Prostate gland (tissue), 2 donors: ENCODE measurements at regions not wholly inside any gene's neighbourhood (a gene's known extent, or its start where the extent isn't known, plus 50 kb on each side); places are given as distances from the start of the nearest gene placed in this dataset.

Experiments used
- CTCF ChIP-seq, 4 experiments: fragments of 200-600 bp in 2 of 4; fragments of 450-650 bp in 2 of 4; sonication (generic) in 2 of 4; IDR thresholded peaks; 1 replicate in 3 of 4; 2 replicates in 1 of 4; pipeline ENCODE4 v1.5.1; 2016 to 2019; ENCODE audit warnings: antibody characterized with exemption in 4 of 4, mild to moderate bottlenecking in 2 of 4, moderate library complexity in 2 of 4
- POLR2A ChIP-seq: fragments of 450-650 bp; IDR thresholded peaks from one replicate; pipeline ENCODE4 v1.6.1; 2016; ENCODE audit warnings: antibody characterized with exemption, mild to moderate bottlenecking
- POLR2AphosphoS5 ChIP-seq: sonication (generic); formaldehyde crosslinking; IDR thresholded peaks from one replicate; pipeline ENCODE4 v1.6.1; 2017; ENCODE audit warnings: antibody characterized with exemption

- no peak for TF ChIP-seq CTCF (IDR thresholded peaks at IDR 0.05)
- no peak for TF ChIP-seq POLR2A
- no peak for TF ChIP-seq POLR2AphosphoS5
These were observed 85.6 kb upstream of the EED start for GRCh38 chr11:86158704-86159580.
